Neutrophil (primary cell): ENCODE measurements at regions not wholly inside any gene's neighbourhood (a gene's known extent, or its start where the extent isn't known, plus 50 kb on each side); places are given as distances from the start of the nearest gene placed in this dataset.

ENCODE experiments used
- H3K27ac ChIP-seq: fragments of 200-600 bp; sonication (generic); 2 replicates; pipeline ENCODE4 v1.5.1; 2016; ENCODE audit warnings: mild to moderate bottlenecking, moderate library complexity
- H3K27me3 ChIP-seq: fragments of 200-600 bp; sonication (generic); 2 replicates; pipeline ENCODE4 v1.6.0; 2016; ENCODE audit warnings: mild to moderate bottlenecking
- H3K36me3 ChIP-seq: fragments of 200-600 bp; sonication (generic); 2 replicates; pipeline ENCODE4 v1.5.1; 2017
- H3K4me1 ChIP-seq, 2 experiments: fragments of 200-600 bp in 1 of 2; sonication (generic) in 1 of 2; 1 replicate in 1 of 2; 2 replicates in 1 of 2; pipeline versions ENCODE4 v1.5.1 to v1.6.1; 2013 to 2016; ENCODE audit warnings: low read depth in 1 of 2, low read length in 1 of 2, mild to moderate bottlenecking in 1 of 2, moderate library complexity in 1 of 2; ENCODE audit not compliant: control insufficient read depth in 1 of 2, insufficient read depth in 1 of 2
- H3K4me3 ChIP-seq, 2 experiments: fragments of 200-600 bp in 1 of 2; sonication (generic) in 1 of 2; 1 replicate in 1 of 2; 2 replicates in 1 of 2; pipeline ENCODE4 v1.5.1; 2013 to 2016; ENCODE audit warnings: low read depth in 1 of 2, low read length in 1 of 2, mild to moderate bottlenecking in 1 of 2, moderate library complexity in 1 of 2
- H3K9me3 ChIP-seq: fragments of 200-600 bp; sonication (generic); 2 replicates; pipeline ENCODE4 v1.5.1; 2016
- TF ChIP-seq, protein P1 (sequence below): fragments of 200-600 bp; sonication (generic); IDR thresholded peaks from 2 replicates; pipeline ENCODE4 v1.5.1; 2016; ENCODE audit warnings: antibody characterized with exemption

DNA sequence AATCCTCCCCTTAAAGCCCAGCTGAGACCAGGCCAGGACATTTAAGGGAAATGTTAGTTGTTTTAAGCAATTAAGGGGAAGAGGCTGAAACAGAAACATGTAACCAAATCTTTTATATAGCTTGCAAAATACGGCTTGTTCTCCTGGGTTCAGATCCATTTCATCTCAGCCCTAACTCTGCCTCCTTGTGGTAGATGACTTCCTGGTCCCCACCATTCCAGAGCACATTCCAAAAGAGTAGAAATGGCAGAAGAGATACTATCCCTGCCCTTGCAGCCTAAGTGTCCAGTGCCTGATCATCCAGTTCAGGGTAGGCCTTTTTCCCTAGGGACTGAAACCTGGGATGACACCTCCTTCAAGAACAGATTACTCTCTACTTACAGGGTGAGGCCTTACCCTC is 266.2 kb upstream of the VEPH1 start:
- no peak overlapping the region for H3K4me3 ChIP-seq
- TF ChIP-seq, protein P1, sequence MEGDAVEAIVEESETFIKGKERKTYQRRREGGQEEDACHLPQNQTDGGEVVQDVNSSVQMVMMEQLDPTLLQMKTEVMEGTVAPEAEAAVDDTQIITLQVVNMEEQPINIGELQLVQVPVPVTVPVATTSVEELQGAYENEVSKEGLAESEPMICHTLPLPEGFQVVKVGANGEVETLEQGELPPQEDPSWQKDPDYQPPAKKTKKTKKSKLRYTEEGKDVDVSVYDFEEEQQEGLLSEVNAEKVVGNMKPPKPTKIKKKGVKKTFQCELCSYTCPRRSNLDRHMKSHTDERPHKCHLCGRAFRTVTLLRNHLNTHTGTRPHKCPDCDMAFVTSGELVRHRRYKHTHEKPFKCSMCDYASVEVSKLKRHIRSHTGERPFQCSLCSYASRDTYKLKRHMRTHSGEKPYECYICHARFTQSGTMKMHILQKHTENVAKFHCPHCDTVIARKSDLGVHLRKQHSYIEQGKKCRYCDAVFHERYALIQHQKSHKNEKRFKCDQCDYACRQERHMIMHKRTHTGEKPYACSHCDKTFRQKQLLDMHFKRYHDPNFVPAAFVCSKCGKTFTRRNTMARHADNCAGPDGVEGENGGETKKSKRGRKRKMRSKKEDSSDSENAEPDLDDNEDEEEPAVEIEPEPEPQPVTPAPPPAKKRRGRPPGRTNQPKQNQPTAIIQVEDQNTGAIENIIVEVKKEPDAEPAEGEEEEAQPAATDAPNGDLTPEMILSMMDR: no peak

DNA sequence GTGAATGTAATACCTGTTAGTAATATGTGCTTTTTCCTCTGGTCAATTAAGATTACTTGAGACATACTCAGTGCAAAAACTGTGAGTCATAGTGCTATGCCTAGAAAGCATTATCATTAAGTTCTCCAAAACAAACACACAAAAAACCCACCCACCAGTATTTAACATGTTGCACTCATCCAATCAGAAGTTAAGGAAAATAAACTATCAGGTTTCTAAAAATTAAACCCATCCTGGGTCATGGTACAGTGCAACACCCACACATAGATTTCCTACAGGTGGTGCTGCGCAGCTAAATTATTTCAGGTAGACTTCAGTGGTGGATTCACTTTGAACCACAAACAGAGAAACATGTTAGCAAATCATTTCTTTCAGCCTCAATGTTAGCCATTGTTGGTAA is 264.4 kb upstream of the VEPH1 start:
- H3K27ac ChIP-seq: no peak overlapping the region
- TF ChIP-seq, protein P1: no peak
- H3K4me3 ChIP-seq: no peak overlapping the region
- no peaks in the 10 kb centered on the region for H3K9me3 ChIP-seq
- H3K4me1 ChIP-seq: no peaks in the 10 kb centered on the region
- H3K36me3 ChIP-seq: no peaks in the 10 kb centered on the region
- H3K27me3 ChIP-seq: no peaks in the 10 kb centered on the region

More for the DNA sequence above, 266.2 kb upstream of the VEPH1 start:
- Histone ChIP-seq H3K36me3 (no peaks in the 10 kb centered on the region), H3K9me3 (no peaks in the 10 kb centered on the region), H3K27me3 (no peaks in the 10 kb centered on the region), H3K27ac (no peak overlapping the region), H3K4me1 (no peaks in the 10 kb centered on the region)

DNA sequence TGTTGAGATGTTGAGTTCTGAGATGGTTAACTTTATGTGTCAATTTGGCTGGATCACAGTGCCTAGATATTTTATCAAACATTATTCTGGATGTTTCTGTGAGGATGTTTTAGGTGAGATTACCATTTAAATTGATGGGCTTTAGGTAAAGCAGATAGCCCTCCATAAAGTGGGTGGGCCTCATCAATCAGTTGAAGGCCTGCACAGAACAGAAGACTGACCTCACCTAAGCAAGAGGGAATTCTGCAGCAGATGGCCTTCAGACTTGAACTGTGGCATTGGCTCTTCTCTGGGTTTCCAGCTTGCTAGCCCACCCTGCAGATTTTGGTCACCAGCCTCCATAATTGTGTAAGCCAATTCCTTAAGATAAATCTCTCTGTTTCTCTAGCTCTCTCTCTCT is 260.4 kb upstream of the VEPH1 start:
- Histone ChIP-seq H3K4me3 (no peak overlapping the region), H3K27me3 (no peaks in the 10 kb centered on the region), H3K4me1 (no peaks in the 10 kb centered on the region), H3K9me3 (no peaks in the 10 kb centered on the region), H3K36me3 (no peaks in the 10 kb centered on the region), H3K27ac (no peak overlapping the region)
- TF ChIP-seq, protein P1: no peak

DNA sequence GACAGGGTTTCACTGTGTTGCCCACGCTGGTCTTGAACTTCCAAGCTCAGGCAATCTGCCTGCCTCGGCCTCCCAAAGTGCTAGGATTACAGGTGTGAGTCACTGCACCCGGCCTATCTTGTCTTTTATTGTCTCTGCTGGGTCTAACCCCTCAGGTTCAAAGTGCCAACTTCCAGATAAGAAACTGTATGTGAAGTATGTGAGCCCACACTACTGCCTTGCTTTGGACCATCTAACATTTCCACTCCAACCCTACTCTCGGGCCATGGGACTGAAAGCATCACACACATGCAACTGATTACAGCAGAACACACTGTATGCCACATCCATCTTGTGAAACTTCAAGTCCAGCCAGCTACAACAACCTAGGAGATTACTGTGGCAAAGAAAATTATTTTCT is 256.1 kb upstream of the VEPH1 start:
- no peaks in the 10 kb centered on the region for H3K36me3 ChIP-seq
- no peak overlapping the region for H3K4me3 ChIP-seq
- no peak overlapping the region for H3K27ac ChIP-seq
- TF ChIP-seq, protein P1: no peak
- no peaks in the 10 kb centered on the region for H3K27me3 ChIP-seq
- no peaks in the 10 kb centered on the region for H3K9me3 ChIP-seq
- no peaks in the 10 kb centered on the region for H3K4me1 ChIP-seq

GRCh38 chr3:157755233-157755632 is 252.0 kb upstream of the VEPH1 start:
- Histone ChIP-seq H3K27ac (no peak overlapping the region), H3K27me3 (no peaks in the 10 kb centered on the region), H3K4me1 (no peaks in the 10 kb centered on the region), H3K4me3 (no peak overlapping the region), H3K36me3 (no peaks in the 10 kb centered on the region), H3K9me3 (no peaks in the 10 kb centered on the region)
- TF ChIP-seq, protein P1: no peak

GRCh38 chr3:157754451-157754850 is 251.2 kb upstream of the VEPH1 start:
- Histone ChIP-seq H3K9me3 (no peaks in the 10 kb centered on the region), H3K36me3 (no peaks in the 10 kb centered on the region), H3K4me1 (no peaks in the 10 kb centered on the region), H3K4me3 (no peak overlapping the region), H3K27me3 (no peaks in the 10 kb centered on the region), H3K27ac (no peak overlapping the region)
- TF ChIP-seq, protein P1: no peak
